Panc1 (cell line): ENCODE measurements at regions not wholly inside any gene's neighbourhood (a gene's known extent, or its start where the extent isn't known, plus 50 kb on each side); places are given as distances from the start of the nearest gene placed in this dataset.

Source experiments
- ATAC-seq: fragments of 200-7000 bp; cut with Tn5 transposase; 2 replicates; pipeline ENCODE4 v1.9.1; 2020; ENCODE audit warnings: mild to moderate bottlenecking, moderate library complexity
- BruUV-seq: library from RNA; stranded (reverse); fragments of 400-500 nt; replicated peaks from 2 replicates; lab custom pipeline; 2021; lab: Mats Ljungman, UMichigan
- CTCF ChIA-PET: fragments of 300-600 bp; sonication (Branson Sonifier 250); formaldehyde crosslinking; loops from one replicate; lab custom pipeline; 2022; ENCODE audit warnings: antibody characterized with exemption; lab: Charles Lee
- POLR2A ChIA-PET: fragments of 300-600 bp; sonication (Branson Sonifier 250); formaldehyde crosslinking; loops from one replicate; lab custom pipeline; 2022; ENCODE audit warnings: antibody characterized with exemption; lab: Charles Lee
- DNase-seq: peaks from one replicate; pipeline ENCODE4 v3.0.0-alpha.2; 2010; ENCODE audit warnings: low read depth, low spot score
- H3K27ac ChIP-seq: 2 replicates; pipeline ENCODE4 v1.5.1; 2011; ENCODE audit warnings: mild to moderate bottlenecking, low read length, inconsistent platforms
- H3K27me3 ChIP-seq: fragments of 200-500 bp; sonication (Bioruptor generic); 2 replicates; pipeline ENCODE4 v1.6.0; 2014; ENCODE audit warnings: low read length, inconsistent platforms; ENCODE audit not compliant: control insufficient read depth, insufficient read depth
- H3K36me3 ChIP-seq: fragments of 200-500 bp; sonication (Bioruptor generic); 2 replicates; pipeline ENCODE4 v1.5.1; 2014; ENCODE audit warnings: inconsistent platforms, mild to moderate bottlenecking, low read length, moderate library complexity; ENCODE audit not compliant: control insufficient read depth, insufficient read depth
- H3K4me1 ChIP-seq: 2 replicates; pipeline ENCODE4 v1.5.1; 2011; ENCODE audit warnings: inconsistent platforms, mild to moderate bottlenecking, low read length, moderate library complexity; ENCODE audit not compliant: control insufficient read depth, insufficient read depth
- H3K4me3 ChIP-seq, 2 experiments: 2 replicates each; pipeline ENCODE4 v1.5.1; 2011 to 2012; ENCODE audit warnings: low read depth in 2 of 2, low read length in 2 of 2, mild to moderate bottlenecking in 2 of 2, inconsistent platforms in 1 of 2, moderate library complexity in 1 of 2
- H3K9me3 ChIP-seq: fragments of 200-500 bp; sonication (Bioruptor generic); 2 replicates; pipeline ENCODE4 v1.5.1; 2014; ENCODE audit warnings: low read depth, mild to moderate bottlenecking, inconsistent platforms, low read length, moderate library complexity; ENCODE audit not compliant: control insufficient read depth, insufficient read depth
- CTCF ChIP-seq: fragments of 450-650 bp; IDR thresholded peaks from 2 replicates; pipeline ENCODE4 v1.5.1; 2017; ENCODE audit warnings: mild to moderate bottlenecking
- POLR2AphosphoS5 ChIP-seq: IDR thresholded peaks from 2 replicates; pipeline ENCODE4 v1.6.1; 2012; ENCODE audit warnings: mild to moderate bottlenecking, low read depth, low read length, moderate library complexity
- REST ChIP-seq, 2 experiments: IDR thresholded peaks; 2 replicates each; pipeline ENCODE4 v1.6.1; 2011 to 2012; ENCODE audit warnings: low read depth in 2 of 2, control low read depth in 1 of 2, low read length in 1 of 2, mild to moderate bottlenecking in 1 of 2, moderate library complexity in 1 of 2; ENCODE audit not compliant: insufficient read depth in 1 of 2
- SIN3A ChIP-seq: IDR thresholded peaks from 2 replicates; pipeline ENCODE4 v1.6.1; 2012; ENCODE audit warnings: low read depth, mild to moderate bottlenecking, low read length, moderate library complexity, borderline replicate concordance; ENCODE audit not compliant: insufficient read depth
- TCF7L2 ChIP-seq: IDR thresholded peaks from 2 replicates; pipeline ENCODE4 v1.6.1; 2011; ENCODE audit warnings: mild to moderate bottlenecking, low read depth, low read length, inconsistent platforms
- in situ Hi-C: cut with HindIII; loops from 2 replicates; pipeline ENCODE4 v1.10.0; 2016; ENCODE audit warnings: low sequenced_read_pairs, low pct_unique_long_range_greater_than_20kb
- intact Hi-C: fragments of 100-400 bp; cut with micrococcal nuclease; formaldehyde crosslinking; loops from one replicate; pipeline ENCODE4 v1.10.0; 2022; ENCODE audit not compliant: unreplicated experiment

GRCh38 chr20:48164566-48165400 is 379.5 kb upstream of the SULF2 start:
- no peaks in the 10 kb centered on the region for H3K36me3 ChIP-seq
- no peak overlapping the region for H3K4me3 ChIP-seq
- peaks cover 2% of the 10 kb centered on the region; the same call in 1 of the 2 replicates for H3K27me3 ChIP-seq
- no peak for TF ChIP-seq SIN3A
- intact Hi-C loops, result no loop called here
- POLR2A ChIA-PET, result no interaction called here
- CTCF ChIA-PET, result no interaction called here
- no peak overlapping the region for H3K27ac ChIP-seq
- no peak for DNase-seq
- no peak for ATAC-seq
- in situ Hi-C loops, result no loop called here
- BruUV-seq, result no TSS peak
- no peaks in the 10 kb centered on the region; the same call in 1 of the 2 replicates for H3K4me1 ChIP-seq
- no peaks in the 10 kb centered on the region for H3K9me3 ChIP-seq

- H3K36me3 ChIP-seq, result no peaks in the 10 kb centered on the region
- ChIA-PET CTCF (no interaction called here), POLR2A (no interaction called here)
- in situ Hi-C loops, result no loop called here
- no TSS peak for BruUV-seq
- no peaks in the 10 kb centered on the region; the same call in 1 of the 2 replicates for H3K4me1 ChIP-seq
- TF ChIP-seq REST (IDR thresholded peaks at IDR 0.05; ENCODE audit: insufficient read depth in 1 of 2, low read depth in 2 of 2, low read length in 1 of 2), result no peak
- no peak for TF ChIP-seq CTCF
- TF ChIP-seq POLR2AphosphoS5, result no peak
- TF ChIP-seq TCF7L2, result no peak
- TF ChIP-seq SIN3A, result no peak
- no peaks in the 10 kb centered on the region for H3K9me3 ChIP-seq
- intact Hi-C loops, result no loop called here
- DNase-seq (no peak), ATAC-seq (no peak)
- H3K4me3 ChIP-seq, result no peak overlapping the region
- no peak overlapping the region for H3K27ac ChIP-seq
- H3K27me3 ChIP-seq, result peaks cover 2% of the 10 kb centered on the region; the same call in 1 of the 2 replicates
Observed at GRCh38 chr20:48164034-48164433, 378.8 kb upstream of the SULF2 start.

- DNase-seq (no peak), ATAC-seq (no peak)
- in situ Hi-C loops (no loop called here), intact Hi-C loops (no loop called here)
- Histone ChIP-seq H3K36me3 (no peaks in the 10 kb centered on the region), H3K4me3 (no peak overlapping the region), H3K9me3 (no peaks in the 10 kb centered on the region), H3K27me3 (peaks cover 5% of the 10 kb centered on the region), H3K4me1 (no peaks in the 10 kb centered on the region; the same call in 1 of the 2 replicates), H3K27ac (no peak overlapping the region)
- BruUV-seq, result no TSS peak
- ChIA-PET CTCF (no interaction called here), POLR2A (no interaction called here)
- TF ChIP-seq CTCF (no peak), POLR2AphosphoS5 (no peak), SIN3A (no peak), TCF7L2 (no peak), REST (IDR thresholded peaks at IDR 0.05; ENCODE audit: insufficient read depth in 1 of 2, low read depth in 2 of 2, low read length in 1 of 2) (no peak)
Observed at GRCh38 chr20:48163505-48163904, 378.2 kb upstream of the SULF2 start.
